Endodermal cell (in vitro differentiated cells): ENCODE measurements at regions not wholly inside any gene's neighbourhood (a gene's known extent, or its start where the extent isn't known, plus 50 kb on each side); places are given as distances from the start of the nearest gene placed in this dataset.

Experiments used
- DNase-seq: peaks from one replicate; pipeline ENCODE4 v3.0.0-alpha.2; 2017
- H3K27ac ChIP-seq: 2 replicates; pipeline ENCODE4 v1.5.1; 2013; ENCODE audit warnings: mild to moderate bottlenecking, low read depth, low read length, moderate library complexity
- H3K27me3 ChIP-seq: 2 replicates; pipeline ENCODE4 v1.6.1; 2013; ENCODE audit warnings: mild to moderate bottlenecking, low read length, moderate library complexity; ENCODE audit not compliant: insufficient read depth, control insufficient read depth, poor library complexity, severe bottlenecking
- H3K36me3 ChIP-seq: 2 replicates; pipeline ENCODE4 v1.7.0; 2013; ENCODE audit warnings: mild to moderate bottlenecking, low read length, moderate library complexity; ENCODE audit not compliant: control insufficient read depth, insufficient read depth
- H3K4me1 ChIP-seq: one replicate; pipeline ENCODE4 v1.7.0; 2013; ENCODE audit warnings: low read length; ENCODE audit not compliant: control insufficient read depth, insufficient read depth
- H3K4me3 ChIP-seq: 2 replicates; pipeline ENCODE4 v1.5.1; 2013; ENCODE audit warnings: mild to moderate bottlenecking, low read length, moderate library complexity
- H3K9ac ChIP-seq: 2 replicates; pipeline ENCODE4 v1.6.1; 2013; ENCODE audit warnings: mild to moderate bottlenecking, low read length, moderate library complexity; ENCODE audit not compliant: poor library complexity, severe bottlenecking; ENCODE audit errors: extremely low read depth
- H3K9me3 ChIP-seq: 2 replicates; pipeline ENCODE4 v1.6.1; 2013; ENCODE audit warnings: mild to moderate bottlenecking, low read length, moderate library complexity; ENCODE audit not compliant: control insufficient read depth
- H3K27ac Mint-ChIP-seq: 2 replicates; pipeline ENCODE4 v1.8.0; 2020; ENCODE audit warnings: mixed read lengths
- H3K27me3 Mint-ChIP-seq: 2 replicates; pipeline ENCODE4 v1.8.0; 2021; ENCODE audit warnings: mild to moderate bottlenecking, mixed read lengths; ENCODE audit not compliant: insufficient read depth
- H3K36me3 Mint-ChIP-seq: 2 replicates; pipeline ENCODE4 v1.8.0; 2020; ENCODE audit warnings: low read depth, mixed read lengths
- H3K4me1 Mint-ChIP-seq: 2 replicates; pipeline ENCODE4 v1.8.0; 2020; ENCODE audit warnings: mixed read lengths
- H3K4me3 Mint-ChIP-seq: 2 replicates; pipeline ENCODE4 v1.8.0; 2020; ENCODE audit warnings: mild to moderate bottlenecking, moderate library complexity, mixed read lengths
- H3K9me3 Mint-ChIP-seq: 2 replicates; pipeline ENCODE4 v1.8.0; 2020; ENCODE audit warnings: mild to moderate bottlenecking, mixed read lengths
- WGBS, 2 experiments: methylation state at CpG; one replicate each; pipeline versions ENCODE4 v1.1.5 to v1.1.7; 2013; ENCODE audit warnings: missing lambda C conversion rate in 2 of 2, mixed read lengths in 1 of 2; ENCODE audit not compliant: insufficient coverage in 1 of 2, insufficient read length in 1 of 2; 5-methylcytosine and 5-hydroxymethylcytosine counted together
- TF ChIP-seq, protein P1 (sequence below): fragments of 200-600 bp; sonication (generic); conservative IDR thresholded peaks from 2 replicates; pipeline ENCODE4 v1.5.0; 2021; ENCODE audit warnings: antibody characterized with exemption, mild to moderate bottlenecking

DNA sequence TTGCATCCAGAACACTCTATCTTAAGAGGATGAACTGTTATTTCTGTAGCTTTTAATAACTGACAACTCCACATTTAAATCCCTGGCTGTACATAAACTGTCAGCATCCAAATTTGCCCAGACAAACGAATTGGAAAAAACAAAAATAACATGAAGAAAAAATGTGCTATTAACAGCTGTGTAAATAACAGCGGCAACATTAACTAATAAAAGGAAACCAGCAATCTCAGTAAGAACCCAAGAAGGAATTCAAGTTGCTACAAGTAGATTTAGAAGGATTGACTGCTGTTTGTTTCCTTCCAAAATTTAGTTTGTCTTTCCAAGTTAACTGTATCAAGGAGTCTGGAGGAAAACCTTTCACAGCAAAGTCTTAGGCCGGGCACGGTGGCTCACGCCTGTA lies 550.6 kb upstream of the MDFIC2 start:
- H3K27ac ChIP-seq: no peak overlapping the region
- no peaks in the 10 kb centered on the region for H3K4me1 ChIP-seq
- H3K9me3 ChIP-seq: peaks cover 8% of the 10 kb centered on the region
- TF ChIP-seq, protein P1, sequence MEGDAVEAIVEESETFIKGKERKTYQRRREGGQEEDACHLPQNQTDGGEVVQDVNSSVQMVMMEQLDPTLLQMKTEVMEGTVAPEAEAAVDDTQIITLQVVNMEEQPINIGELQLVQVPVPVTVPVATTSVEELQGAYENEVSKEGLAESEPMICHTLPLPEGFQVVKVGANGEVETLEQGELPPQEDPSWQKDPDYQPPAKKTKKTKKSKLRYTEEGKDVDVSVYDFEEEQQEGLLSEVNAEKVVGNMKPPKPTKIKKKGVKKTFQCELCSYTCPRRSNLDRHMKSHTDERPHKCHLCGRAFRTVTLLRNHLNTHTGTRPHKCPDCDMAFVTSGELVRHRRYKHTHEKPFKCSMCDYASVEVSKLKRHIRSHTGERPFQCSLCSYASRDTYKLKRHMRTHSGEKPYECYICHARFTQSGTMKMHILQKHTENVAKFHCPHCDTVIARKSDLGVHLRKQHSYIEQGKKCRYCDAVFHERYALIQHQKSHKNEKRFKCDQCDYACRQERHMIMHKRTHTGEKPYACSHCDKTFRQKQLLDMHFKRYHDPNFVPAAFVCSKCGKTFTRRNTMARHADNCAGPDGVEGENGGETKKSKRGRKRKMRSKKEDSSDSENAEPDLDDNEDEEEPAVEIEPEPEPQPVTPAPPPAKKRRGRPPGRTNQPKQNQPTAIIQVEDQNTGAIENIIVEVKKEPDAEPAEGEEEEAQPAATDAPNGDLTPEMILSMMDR: no peak
- no peak for DNase-seq
- peaks cover 18% of the 10 kb centered on the region for H3K9me3 Mint-ChIP-seq
- H3K27ac Mint-ChIP-seq: no peak overlapping the region
- H3K4me1 Mint-ChIP-seq: peaks cover 4% of the 10 kb centered on the region
- H3K36me3 Mint-ChIP-seq: no peaks in the 10 kb centered on the region
- no peak overlapping the region for H3K4me3 Mint-ChIP-seq
- H3K9ac ChIP-seq: no peak overlapping the region
- H3K4me3 ChIP-seq: no peak overlapping the region
- H3K36me3 ChIP-seq: no peaks in the 10 kb centered on the region
- 91 to 92% methylated on average over 5 of the region's 5 CpGs for whole genome bisulfite sequencing, 2 experiments
- H3K27me3 ChIP-seq: no peaks in the 10 kb centered on the region
- no peaks in the 10 kb centered on the region for H3K27me3 Mint-ChIP-seq

DNA sequence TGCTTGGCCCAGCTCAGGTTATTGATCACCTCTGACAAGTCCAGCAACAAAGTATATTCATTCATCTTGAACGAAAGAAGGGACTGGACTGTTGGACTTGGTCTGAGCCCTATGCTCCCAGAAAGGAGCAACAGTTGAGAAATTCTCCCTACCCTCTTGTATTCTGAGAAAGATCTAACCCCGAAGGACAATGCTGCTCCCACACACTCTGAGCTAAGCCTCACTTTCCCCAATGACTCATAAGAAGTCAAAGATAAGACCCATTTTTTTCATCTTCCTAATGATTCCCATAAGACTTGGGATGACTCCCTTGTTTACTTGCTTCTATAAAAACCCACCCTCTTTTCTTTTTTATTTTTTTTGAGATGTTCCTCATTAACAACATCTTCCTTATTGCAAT lies 549.4 kb upstream of the MDFIC2 start:
- no peak overlapping the region for H3K27ac Mint-ChIP-seq
- H3K27me3 Mint-ChIP-seq: no peaks in the 10 kb centered on the region
- TF ChIP-seq, protein P1: no peak
- Histone ChIP-seq H3K9me3 (peaks cover 8% of the 10 kb centered on the region), H3K27me3 (no peaks in the 10 kb centered on the region), H3K27ac (no peak overlapping the region), H3K36me3 (no peaks in the 10 kb centered on the region), H3K4me3 (no peak overlapping the region), H3K4me1 (no peaks in the 10 kb centered on the region), H3K9ac (no peak overlapping the region)
- H3K4me3 Mint-ChIP-seq: no peak overlapping the region
- WGBS, 2 experiments: 71 to 85% methylated on average over 1 to 2 of the region's 2 CpGs
- no peaks in the 10 kb centered on the region for H3K36me3 Mint-ChIP-seq
- H3K9me3 Mint-ChIP-seq: peaks cover 18% of the 10 kb centered on the region
- peaks cover 4% of the 10 kb centered on the region for H3K4me1 Mint-ChIP-seq
- DNase-seq: no peak

DNA sequence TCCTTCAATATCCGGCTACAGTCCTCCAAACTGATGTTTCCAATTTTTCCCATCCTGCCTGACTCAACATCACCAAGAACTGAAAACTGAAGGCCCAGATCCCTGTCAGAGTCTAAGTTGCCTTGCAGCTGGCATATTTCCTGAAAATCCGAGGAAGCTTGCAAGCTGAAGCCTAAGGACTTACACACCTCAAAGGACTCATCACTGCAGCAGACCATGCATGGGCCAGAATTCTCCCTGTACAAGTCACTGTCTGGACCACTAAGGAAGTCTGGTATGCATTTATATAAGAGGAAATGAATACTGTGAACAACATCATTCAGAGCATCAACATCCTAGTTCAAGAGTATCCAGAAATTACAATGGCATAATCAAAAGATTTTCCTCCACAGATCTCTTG lies 548.8 kb upstream of the MDFIC2 start:
- no peak for DNase-seq
- H3K27me3 ChIP-seq: no peaks in the 10 kb centered on the region
- H3K9ac ChIP-seq: no peak overlapping the region
- no peak overlapping the region for H3K4me3 ChIP-seq
- H3K27me3 Mint-ChIP-seq: no peaks in the 10 kb centered on the region
- H3K9me3 ChIP-seq: peaks cover 8% of the 10 kb centered on the region
- H3K27ac ChIP-seq: no peak overlapping the region
- TF ChIP-seq, protein P1: no peak
- no peak overlapping the region for H3K4me3 Mint-ChIP-seq
- H3K4me1 Mint-ChIP-seq: peaks cover 4% of the 10 kb centered on the region
- no peak overlapping the region for H3K27ac Mint-ChIP-seq
- no peaks in the 10 kb centered on the region for H3K36me3 Mint-ChIP-seq
- H3K4me1 ChIP-seq: no peaks in the 10 kb centered on the region
- 91% methylated on average over 2 of the region's 2 CpGs; no CpG with 5 or more reads in 1 of the 2 experiments for WGBS, 2 experiments
- no peaks in the 10 kb centered on the region for H3K36me3 ChIP-seq
- peaks cover 18% of the 10 kb centered on the region for H3K9me3 Mint-ChIP-seq
